GM19372 (cell line): ENCODE measurements at regions not wholly inside any gene's neighbourhood (a gene's known extent, or its start where the extent isn't known, plus 50 kb on each side); places are given as distances from the start of the nearest gene placed in this dataset.

ENCODE experiments used
- ATAC-seq: cut with Tn5 transposase; IDR thresholded peaks from one replicate; pipeline ENCODE4 v1.9.1; 2021; ENCODE audit warnings: mild to moderate bottlenecking, low read depth, moderate library complexity; ENCODE audit not compliant: unreplicated experiment

- no peak for ATAC-seq
Observed at GRCh38 chr2:94939349-94939748, 68.1 kb downstream of the TEKT4 start.

GRCh38 chr2:94947097-94948016 lies 76.1 kb downstream of the TEKT4 start:
- no peak for ATAC-seq

GRCh38 chr2:94955702-94956101 lies 69.8 kb upstream of the MAL start:
- ATAC-seq: no peak

GRCh38 chr2:94956797-94957391 lies 68.6 kb upstream of the MAL start:
- ATAC-seq: peak; percentile 88

GRCh38 chr2:94958245-94958644 lies 67.3 kb upstream of the MAL start:
- ATAC-seq: no peak

GRCh38 chr2:94960266-94960665 lies 65.2 kb upstream of the MAL start:
- no peak for ATAC-seq

GRCh38 chr2:94960751-94961150 lies 64.8 kb upstream of the MAL start:
- ATAC-seq: no peak

- no peak for ATAC-seq
Observed at GRCh38 chr2:94964193-94964592, 61.3 kb upstream of the MAL start.

GRCh38 chr2:94966689-94967088 lies 58.8 kb upstream of the MAL start:
- ATAC-seq: no peak

- no peak for ATAC-seq
Observed at GRCh38 chr2:94970353-94970752, 55.2 kb upstream of the MAL start.
